Amniotic stem cell (primary cell): ENCODE measurements at regions not wholly inside any gene's neighbourhood (a gene's known extent, or its start where the extent isn't known, plus 50 kb on each side); places are given as distances from the start of the nearest gene placed in this dataset.

ENCODE experiments used
- DNase-seq: peaks from one replicate; lab custom pipeline; 2025; lab: John Stamatoyannopoulos, UW

DNA sequence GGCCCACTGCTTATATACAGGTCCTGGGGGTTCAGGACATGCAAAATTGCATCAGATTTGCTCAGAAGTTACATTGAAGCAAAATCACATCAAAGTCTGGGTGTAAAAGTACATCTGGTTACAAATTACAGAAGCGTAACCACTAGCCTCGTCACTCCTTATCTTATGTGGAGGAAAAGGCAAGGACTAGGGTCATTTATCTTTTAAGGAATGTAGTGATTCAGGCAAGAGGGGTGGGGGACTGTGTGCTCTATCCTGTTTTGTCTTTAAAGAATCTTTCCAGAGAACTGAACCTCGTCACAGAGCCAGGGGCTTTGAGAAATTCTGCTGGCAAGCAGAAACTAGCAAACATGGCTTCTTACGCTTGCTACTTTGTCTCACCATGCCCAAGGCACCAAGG, 61.1 kb upstream of the RAB4A start:
- no peak for DNase-seq

DNA sequence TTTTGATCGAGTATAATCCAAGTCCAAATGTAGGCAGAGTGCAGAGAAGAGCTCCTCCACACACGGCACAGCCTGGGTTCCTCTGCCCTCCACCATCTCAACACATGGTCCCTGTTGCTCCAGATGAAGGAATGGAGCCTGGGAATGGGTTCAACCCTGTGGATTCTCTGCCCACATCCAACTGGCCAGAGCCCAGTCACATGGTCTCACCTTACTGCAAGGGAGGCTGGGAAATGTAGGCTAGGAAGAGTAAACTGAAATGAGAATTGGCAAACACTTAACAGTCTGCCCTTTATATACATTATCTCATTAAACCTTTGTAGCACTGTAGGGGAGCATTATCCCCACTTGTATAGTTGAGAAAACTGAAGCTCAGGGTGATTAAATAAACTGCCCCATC, 60.1 kb upstream of the RAB4A start:
- no peak for DNase-seq

DNA sequence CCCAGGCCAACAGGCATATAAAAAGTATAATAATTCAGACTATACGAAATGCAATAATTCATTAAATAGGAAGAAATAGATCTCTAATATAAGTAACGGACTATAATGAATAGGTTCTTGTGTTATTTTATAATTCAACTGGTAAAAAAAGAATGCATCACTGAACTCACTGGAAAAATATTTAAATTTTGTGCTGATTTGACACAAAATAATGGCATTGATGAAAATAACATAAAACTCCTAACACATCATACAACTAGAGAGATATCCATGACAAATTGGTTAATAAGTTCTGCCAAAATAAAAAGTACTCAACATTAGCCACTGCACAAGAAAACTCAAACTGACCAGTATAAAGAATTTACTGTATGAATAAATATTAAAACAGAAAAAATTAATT, 57.1 kb upstream of the RAB4A start:
- DNase-seq: no peak

DNA sequence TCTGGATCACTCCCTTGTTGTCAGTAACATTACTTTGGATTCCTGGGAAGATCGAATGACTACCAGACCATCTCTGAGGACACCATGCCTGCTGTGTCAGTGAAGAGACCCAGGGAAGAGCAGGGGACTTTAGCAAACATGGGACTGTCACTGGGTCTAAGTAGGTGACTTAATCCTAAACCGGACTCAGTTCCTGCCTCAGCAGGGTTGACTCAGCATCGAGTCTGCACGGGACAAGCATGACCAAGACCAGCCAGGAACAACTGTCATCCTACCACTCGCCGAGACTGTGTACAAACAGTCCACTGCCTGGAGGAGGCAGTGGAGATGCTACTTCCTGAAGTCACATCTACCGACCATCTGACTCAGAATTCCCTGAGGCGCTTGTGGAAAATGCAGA, 53.2 kb upstream of the RAB4A start:
- DNase-seq: no peak

DNA sequence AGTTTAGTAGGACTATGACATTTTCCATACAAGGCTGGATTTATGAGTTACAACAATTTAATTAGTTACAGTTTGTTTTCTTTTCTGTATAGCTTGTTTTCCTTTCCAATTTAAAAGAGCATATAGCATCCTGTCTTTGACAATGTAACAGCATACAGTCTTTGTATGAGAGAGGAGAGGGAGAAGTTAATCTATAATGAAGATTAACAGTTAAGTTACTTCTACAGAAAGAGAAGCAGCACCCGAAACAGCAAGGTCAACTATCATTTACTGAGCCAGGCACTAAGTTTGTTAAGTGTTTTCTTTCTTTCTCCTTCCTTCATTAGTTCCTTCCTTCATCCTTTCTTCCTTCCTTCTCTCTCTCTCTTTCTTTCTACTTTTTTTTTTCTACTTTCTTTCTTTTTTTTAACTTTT, 52.3 kb upstream of the RAB4A start:
- DNase-seq: no peak

DNA sequence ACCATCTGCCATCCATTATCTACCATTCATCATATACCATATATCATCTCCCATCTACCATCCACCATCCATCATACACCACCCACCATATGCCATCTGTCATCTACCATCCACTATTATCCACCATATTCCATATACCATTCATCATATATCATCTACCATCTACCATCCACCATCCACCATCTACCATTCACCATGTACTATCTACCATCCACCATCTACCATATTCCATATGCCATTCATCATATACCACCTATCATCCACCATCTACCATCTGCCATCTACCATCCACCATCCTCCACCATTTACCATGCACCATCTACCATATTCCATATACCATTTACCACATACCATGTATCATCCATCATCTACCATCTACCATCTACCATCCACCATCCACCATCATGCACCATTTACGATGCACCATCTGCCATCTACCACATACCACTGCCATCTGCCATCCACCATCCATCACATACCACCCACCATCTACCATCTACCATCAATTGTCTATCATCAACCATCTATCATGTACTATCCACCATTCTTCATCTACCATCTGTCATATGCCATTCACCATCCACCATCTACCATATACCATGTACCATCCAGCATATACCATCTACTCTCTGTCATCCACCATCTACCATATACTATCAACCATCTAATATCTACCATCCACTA, 50.6 kb upstream of the RAB4A start:
- DNase-seq: no peak

DNA sequence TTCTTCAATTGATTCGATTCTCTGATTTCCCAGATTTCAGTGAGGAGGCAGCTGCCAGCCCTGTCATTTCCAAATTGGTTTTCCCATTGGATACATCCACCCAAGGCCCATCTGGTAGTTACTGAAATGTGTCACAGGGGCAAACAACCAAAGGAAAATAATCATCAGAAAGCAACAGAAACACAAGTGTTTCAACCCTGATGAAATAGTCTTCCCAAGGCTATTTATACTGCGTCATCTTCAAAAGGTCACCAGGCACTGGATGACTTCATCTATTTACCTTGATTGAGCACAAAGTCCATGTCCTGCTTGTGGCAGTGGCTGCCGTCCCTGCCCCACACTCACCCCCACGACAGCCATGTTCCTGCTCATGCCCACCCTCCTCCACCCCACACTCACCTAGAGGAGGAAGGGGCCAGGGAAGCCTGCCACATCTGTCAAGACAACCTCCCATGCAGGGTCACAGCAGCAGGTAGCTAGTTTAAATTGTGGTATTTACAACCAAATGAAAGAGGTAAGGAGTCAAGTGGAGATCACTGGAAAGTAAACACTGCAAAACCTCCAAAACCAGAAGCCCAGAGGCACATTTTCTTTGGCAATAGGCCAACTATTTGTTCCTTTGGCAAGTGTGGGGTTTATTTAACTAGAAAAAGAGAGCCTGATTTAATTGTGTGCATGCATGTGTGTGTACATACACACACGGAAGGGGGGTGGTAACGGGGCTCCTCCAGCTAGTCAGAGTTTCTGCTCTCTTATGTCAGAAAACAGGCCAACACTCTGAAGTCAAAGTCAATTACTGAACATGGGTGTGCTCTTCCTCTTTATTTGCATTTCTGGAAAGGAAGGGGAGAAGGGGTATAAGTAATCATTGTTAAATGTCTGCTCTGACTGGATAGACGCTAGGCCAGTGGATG, 49.5 kb upstream of the RAB4A start:
- DNase-seq: no peak
